H1 (cell line): ENCODE measurements at regions not wholly inside any gene's neighbourhood (a gene's known extent, or its start where the extent isn't known, plus 50 kb on each side); places are given as distances from the start of the nearest gene placed in this dataset.

Experiments
- CTCF ChIA-PET: fragments of 300-600 bp; sonication (Branson Sonifier 250); formaldehyde crosslinking; loops from one replicate; lab custom pipeline; 2021; ENCODE audit not compliant: partially characterized antibody; lab: Charles Lee
- POLR2A ChIA-PET: fragments of 300-600 bp; sonication (Branson Sonifier 250); formaldehyde crosslinking; loops from one replicate; lab custom pipeline; 2021; ENCODE audit warnings: inconsistent platforms; ENCODE audit not compliant: partially characterized antibody; lab: Charles Lee
- DNase-seq, 2 experiments: peaks; one replicate each; pipeline versions ENCODE4 v3.0.0 to v3.0.0-alpha.2; 2010 to 2022; ENCODE audit warnings: low spot score in 2 of 2, low read depth in 1 of 2, mixed read lengths in 1 of 2
- FAIRE-seq: peaks from 2 replicates; lab custom pipeline; 2011; peaks lifted over from hg19 to GRCh38; lab: Jason Lieb, UNC
- H2AFZ ChIP-seq: 2 replicates; pipeline ENCODE4 v1.8.1; 2012; ENCODE audit warnings: low read length, inconsistent platforms
- H2AK5ac ChIP-seq: 2 replicates; pipeline ENCODE4 v1.6.1; 2013; ENCODE audit warnings: low read depth, low read length
- H2BK120ac ChIP-seq: replicated peaks from 2 replicates; pipeline ENCODE3; 2013; ENCODE audit warnings: low read depth, low read length, inconsistent platforms
- H2BK12ac ChIP-seq: 2 replicates; pipeline ENCODE4 v1.6.1; 2013; ENCODE audit warnings: low read depth, low read length
- H2BK15ac ChIP-seq: 2 replicates; pipeline ENCODE4 v1.6.1; 2013; ENCODE audit warnings: low read length
- H2BK20ac ChIP-seq: 2 replicates; pipeline ENCODE4 v1.6.1; 2013; ENCODE audit warnings: low read length
- H2BK5ac ChIP-seq: 2 replicates; pipeline ENCODE4 v1.6.1; 2013; ENCODE audit warnings: low read depth, low read length
- H3K14ac ChIP-seq: 2 replicates; pipeline ENCODE4 v1.6.1; 2013; ENCODE audit warnings: inconsistent platforms; ENCODE audit not compliant: insufficient read length
- H3K18ac ChIP-seq: 2 replicates; pipeline ENCODE4 v1.6.1; 2013; ENCODE audit warnings: low read length; ENCODE audit errors: extremely low read depth
- H3K23ac ChIP-seq: 2 replicates; pipeline ENCODE4 v1.6.1; 2013; ENCODE audit warnings: inconsistent platforms; ENCODE audit not compliant: insufficient read length
- H3K23me2 ChIP-seq: 2 replicates; pipeline ENCODE4 v1.6.1; 2013; ENCODE audit warnings: low read depth, low read length
- H3K27ac ChIP-seq: 2 replicates; pipeline ENCODE4 v1.6.1; 2011; ENCODE audit warnings: low read depth, low read length, inconsistent platforms
- H3K27me3 ChIP-seq, 4 experiments: replicated peaks in 1 of 4; 1 replicate in 1 of 4; 2 replicates in 3 of 4; pipeline versions ENCODE4 v1.6.1 to v1.8.1; 2011 to 2013; ENCODE audit warnings: low read length in 3 of 4, mild to moderate bottlenecking in 3 of 4, inconsistent platforms in 2 of 4, mixed read lengths in 2 of 4, moderate library complexity in 1 of 4; ENCODE audit not compliant: control insufficient read depth in 3 of 4, insufficient read depth in 3 of 4; ENCODE audit errors: extremely low read depth in 1 of 4
- H3K36me3 ChIP-seq, 4 experiments: 2 replicates each; pipeline versions ENCODE4 v1.6.1 to v1.8.1; 2011 to 2013; ENCODE audit warnings: mild to moderate bottlenecking in 4 of 4, low read length in 3 of 4, moderate library complexity in 2 of 4, control low read depth in 1 of 4, inconsistent platforms in 1 of 4; ENCODE audit not compliant: insufficient read depth in 4 of 4, control insufficient read depth in 2 of 4
- H3K4ac ChIP-seq: replicated peaks from 2 replicates; pipeline ENCODE3; 2013; ENCODE audit warnings: low read length, low read depth, mixed read lengths, inconsistent platforms; ENCODE audit not compliant: insufficient read length
- H3K4me1 ChIP-seq, 4 experiments: replicated peaks in 1 of 4; 1 replicate in 1 of 4; 2 replicates in 3 of 4; pipeline versions ENCODE4 v1.6.1 to v1.8.1; 2011 to 2013; ENCODE audit warnings: low read length in 3 of 4, inconsistent platforms in 2 of 4, mixed read lengths in 1 of 4; ENCODE audit not compliant: insufficient read depth in 4 of 4, control insufficient read depth in 3 of 4
- H3K4me2 ChIP-seq, 2 experiments: 2 replicates each; pipeline versions ENCODE4 v1.6.1 to v1.8.1; 2011 to 2013; ENCODE audit warnings: low read depth in 2 of 2, low read length in 2 of 2, control low read depth in 1 of 2, inconsistent platforms in 1 of 2, mild to moderate bottlenecking in 1 of 2; ENCODE audit not compliant: insufficient read depth in 1 of 2
- H3K4me3 ChIP-seq, 4 experiments: fragments of 200-600, 300-600 bp in 1 of 4; sonication (generic), shearing (Covaris generic), sonication (Bioruptor Twin) in 1 of 4; 2 replicates each; pipeline versions ENCODE4 v1.5.1 to v1.8.1; 2011 to 2016; ENCODE audit warnings: low read length in 4 of 4, low read depth in 3 of 4, control low read depth in 2 of 4, inconsistent platforms in 2 of 4, mild to moderate bottlenecking in 2 of 4, mixed read lengths in 1 of 4, moderate library complexity in 1 of 4; ENCODE audit not compliant: insufficient read depth in 2 of 4; ENCODE audit errors: extremely low read depth in 1 of 4
- H3K56ac ChIP-seq: replicated peaks from 2 replicates; pipeline ENCODE3; 2013; ENCODE audit warnings: low read depth, mild to moderate bottlenecking, mixed read lengths, low read length, inconsistent platforms; ENCODE audit not compliant: insufficient read length
- H3K79me1 ChIP-seq: 2 replicates; pipeline ENCODE4 v1.6.1; 2013; ENCODE audit warnings: low read depth, low read length, control low read depth
- H3K79me2 ChIP-seq, 2 experiments: 2 replicates each; pipeline versions ENCODE4 v1.6.1 to v1.8.1; 2012 to 2013; ENCODE audit warnings: low read length in 2 of 2, mild to moderate bottlenecking in 2 of 2, inconsistent platforms in 1 of 2; ENCODE audit not compliant: insufficient read depth in 2 of 2, control insufficient read depth in 1 of 2
- H3K9ac ChIP-seq, 4 experiments: replicated peaks in 1 of 4; 1 replicate in 1 of 4; 2 replicates in 3 of 4; pipeline versions ENCODE4 v1.6.1 to v1.8.1; 2011 to 2013; ENCODE audit warnings: low read depth in 3 of 4, low read length in 3 of 4, control low read depth in 2 of 4, mild to moderate bottlenecking in 2 of 4, moderate library complexity in 2 of 4, inconsistent platforms in 1 of 4; ENCODE audit errors: extremely low read depth in 1 of 4
- H3K9me3 ChIP-seq, 2 experiments: 2 replicates each; pipeline versions ENCODE4 v1.6.1 to v1.8.1; 2012 to 2013; ENCODE audit warnings: mild to moderate bottlenecking in 2 of 2, moderate library complexity in 2 of 2, control low read depth in 1 of 2, inconsistent platforms in 1 of 2, low read depth in 1 of 2, low read length in 1 of 2, mixed read lengths in 1 of 2; ENCODE audit not compliant: insufficient read depth in 2 of 2
- H4K20me1 ChIP-seq, 2 experiments: replicated peaks in 1 of 2; 2 replicates each; pipeline versions ENCODE3 to v1.8.1; 2011 to 2013; ENCODE audit warnings: inconsistent platforms in 2 of 2, low read length in 2 of 2, mild to moderate bottlenecking in 1 of 2; ENCODE audit not compliant: insufficient read depth in 2 of 2, control insufficient read depth in 1 of 2
- H4K5ac ChIP-seq: 2 replicates; pipeline ENCODE4 v1.6.1; 2013; ENCODE audit warnings: low read length, low read depth, mixed read lengths, inconsistent platforms; ENCODE audit not compliant: insufficient read length
- H4K8ac ChIP-seq: 2 replicates; pipeline ENCODE4 v1.8.0; 2013; ENCODE audit warnings: mild to moderate bottlenecking, moderate library complexity, low read length, inconsistent platforms; ENCODE audit not compliant: insufficient read depth; ENCODE audit errors: extremely low read depth
- H4K91ac ChIP-seq: replicated peaks from 2 replicates; pipeline ENCODE3; 2013; ENCODE audit warnings: low read length, mixed read lengths, inconsistent platforms; ENCODE audit not compliant: insufficient read length
- CTBP2 ChIP-seq: IDR thresholded peaks from 2 replicates; pipeline ENCODE4 v1.7.0; 2011; ENCODE audit warnings: borderline replicate concordance, mild to moderate bottlenecking, moderate library complexity, mixed read lengths, low read length; ENCODE audit not compliant: insufficient read depth, insufficient read length
- KDM4A ChIP-seq: IDR thresholded peaks from one replicate; pipeline ENCODE4 v1.7.1; 2012; ENCODE audit warnings: low read depth, mild to moderate bottlenecking, moderate library complexity, low read length, inconsistent platforms; ENCODE audit not compliant: severe bottlenecking
- SIN3A ChIP-seq, 2 experiments: IDR thresholded peaks in 1 of 2; conservative IDR thresholded peaks in 1 of 2; 2 replicates each; pipeline ENCODE4 v1.6.1; 2011 to 2012; ENCODE audit warnings: low read length in 2 of 2, improper control_type of control experiment in 1 of 2, low read depth in 1 of 2, mild to moderate bottlenecking in 1 of 2
- WGBS, 2 experiments: shearing (Covaris generic) in 1 of 2; methylation state at CpG; one replicate each; pipeline versions ENCODE4 v1.1.6 to v1.1.7; 2013 to 2015; ENCODE audit warnings: low lambda C conversion rate in 2 of 2, mixed read lengths in 2 of 2, inconsistent platforms in 1 of 2, low coverage in 1 of 2, missing lambda C conversion rate in 1 of 2; ENCODE audit not compliant: insufficient replicate concordance in 2 of 2, insufficient coverage in 1 of 2, insufficient read length in 1 of 2; ENCODE audit errors: extremely low coverage in 1 of 2, missing lambda C conversion rate in 1 of 2; 5-methylcytosine and 5-hydroxymethylcytosine counted together

- Histone ChIP-seq H3K9me3 (no peaks in the 10 kb centered on the region), H3K14ac (no peak overlapping the region), H3K23ac (no peak overlapping the region), H2BK15ac (no peak overlapping the region), H2BK120ac (no peak overlapping the region), H3K4me2 (no peak overlapping the region), H3K18ac (no peak overlapping the region), H3K56ac (no peak overlapping the region), H4K91ac (no peak overlapping the region), H3K4me3 (no peak overlapping the region), H4K20me1 (no peaks in the 10 kb centered on the region), H3K23me2 (no peaks in the 10 kb centered on the region; the same call in 1 of the 2 replicates), H2AK5ac (no peak overlapping the region), H2AFZ (no peak overlapping the region), H4K8ac (no peak overlapping the region), H4K5ac (no peak overlapping the region), H3K4ac (no peak overlapping the region), H2BK20ac (no peak overlapping the region), H3K27ac (no peak overlapping the region), H3K36me3 (no peaks in the 10 kb centered on the region), H2BK5ac (no peak overlapping the region), H3K9ac (no peak overlapping the region), H3K4me1 (no peaks in the 10 kb centered on the region), H2BK12ac (no peak overlapping the region), H3K79me2 (no peaks in the 10 kb centered on the region), H3K27me3 (no peaks in the 10 kb centered on the region; a peak in 1 of 7 replicates), H3K79me1 (no peaks in the 10 kb centered on the region)
- FAIRE-seq (no peak), DNase-seq (no peak)
- CTCF ChIA-PET: no interaction called here
- 74% methylated on average over 8 of the region's 8 CpGs; no CpG with 5 or more reads in 1 of the 2 experiments for WGBS, 2 experiments
- POLR2A ChIA-PET: no interaction called here
- TF ChIP-seq SIN3A (conservative IDR thresholded peaks at IDR 0.05 in 1 of 2, IDR thresholded peaks at IDR 0.05 in 1 of 2; ENCODE audit: low read depth in 1 of 2, low read length in 2 of 2): no peak
- TF ChIP-seq CTBP2: no peak
- no peak for TF ChIP-seq KDM4A
Observed at GRCh38 chr14:66137081-66137480, 349.1 kb upstream of the CCDC196 start.
